SK-N-SH (cell line): ENCODE measurements at regions not wholly inside any gene's neighbourhood (a gene's known extent, or its start where the extent isn't known, plus 50 kb on each side); places are given as distances from the start of the nearest gene placed in this dataset.
A peak's percentile ranks its signal among the peaks of the same experiment; 100 is the strongest.

Experiments used
- CTCF ChIA-PET: fragments of 300-600, 350-600 bp; formaldehyde crosslinking; extraction: SDS; loops from one replicate; lab custom pipeline; 2021; lab: Yijun Ruan, JAX
- POLR2A ChIA-PET: fragments of 350-600 bp; sonication (Branson Sonifier 250); formaldehyde crosslinking; extraction: SDS; loops from one replicate; lab custom pipeline; 2020; ENCODE audit warnings: antibody characterized with exemption, inconsistent platforms; lab: Yijun Ruan, JAX
- DNase-seq: peaks from one replicate; pipeline ENCODE4 v3.0.0; 2012
- H2AFZ ChIP-seq: fragments of 200-600 bp; sonication (generic); 2 replicates; pipeline ENCODE4 v1.8.1; 2016; ENCODE audit warnings: antibody characterized with exemption, mild to moderate bottlenecking, low read depth
- H3F3A ChIP-seq: fragments of 200-600 bp; sonication (generic); replicated peaks from 2 replicates; pipeline ENCODE3; 2016; ENCODE audit warnings: antibody characterized with exemption, mild to moderate bottlenecking; ENCODE audit not compliant: insufficient read depth
- H3K27ac ChIP-seq, 2 experiments: fragments of 200-500 bp in 1 of 2; fragments of 200-600 bp in 1 of 2; sonication (Bioruptor generic) in 1 of 2; sonication (generic), shearing (Covaris generic) in 1 of 2; 2 replicates each; pipeline versions ENCODE4 v1.5.1 to v1.6.1; 2014 to 2016; ENCODE audit warnings: low read depth in 2 of 2, inconsistent platforms in 1 of 2, low read length in 1 of 2, mild to moderate bottlenecking in 1 of 2, mixed read lengths in 1 of 2
- H3K27me3 ChIP-seq: fragments of 200-600 bp; sonication (generic), shearing (Covaris generic); 2 replicates; pipeline ENCODE4 v1.6.1; 2016; ENCODE audit warnings: mixed run types; ENCODE audit not compliant: insufficient read depth
- H3K36me3 ChIP-seq, 2 experiments: fragments of 200-500 bp in 1 of 2; fragments of 200-600 bp in 1 of 2; sonication (Bioruptor generic) in 1 of 2; sonication (generic) in 1 of 2; replicated peaks in 1 of 2; 2 replicates each; pipeline versions ENCODE3 to v1.5.1; 2014 to 2016; ENCODE audit warnings: low read length in 1 of 2, mild to moderate bottlenecking in 1 of 2; ENCODE audit not compliant: insufficient read depth in 2 of 2, control insufficient read depth in 1 of 2
- H3K4me1 ChIP-seq, 2 experiments: fragments of 200-500 bp in 1 of 2; fragments of 200-600 bp in 1 of 2; sonication (Bioruptor generic) in 1 of 2; sonication (generic), shearing (Covaris generic) in 1 of 2; 2 replicates each; pipeline versions ENCODE4 v1.5.1 to v1.6.1; 2014 to 2016; ENCODE audit warnings: low read depth in 1 of 2, low read length in 1 of 2, mixed run types in 1 of 2; ENCODE audit not compliant: insufficient read depth in 2 of 2, control insufficient read depth in 1 of 2
- H3K4me2 ChIP-seq: fragments of 200-600 bp; sonication (generic), shearing (Covaris generic); 2 replicates; pipeline ENCODE4 v1.6.1; 2017; ENCODE audit warnings: mixed run types
- H3K4me3 ChIP-seq, 2 experiments: fragments of 200-500 bp in 1 of 2; fragments of 200-600 bp in 1 of 2; sonication (Bioruptor generic) in 1 of 2; sonication (generic), shearing (Covaris generic) in 1 of 2; 2 replicates each; pipeline versions ENCODE4 v1.5.1 to v1.8.1; 2014 to 2016; ENCODE audit warnings: low read depth in 2 of 2, inconsistent platforms in 1 of 2, low read length in 1 of 2, mild to moderate bottlenecking in 1 of 2, mixed read lengths in 1 of 2, moderate library complexity in 1 of 2
- H3K79me2 ChIP-seq: fragments of 200-600 bp; sonication (generic); 2 replicates; pipeline ENCODE4 v1.8.1; 2017; ENCODE audit warnings: mild to moderate bottlenecking; ENCODE audit not compliant: insufficient read depth
- H3K9ac ChIP-seq: fragments of 200-600 bp; sonication (generic); 2 replicates; pipeline ENCODE4 v1.6.1; 2017; ENCODE audit warnings: mixed run types
- H3K9me2 ChIP-seq: fragments of 200-600 bp; sonication (generic); 2 replicates; pipeline ENCODE4 v1.6.1; 2017; ENCODE audit warnings: mixed run types
- H3K9me3 ChIP-seq: fragments of 200-600 bp; sonication (generic); 2 replicates; pipeline ENCODE4 v1.6.1; 2017; ENCODE audit warnings: mixed run types, mild to moderate bottlenecking, moderate library complexity
- H4K20me1 ChIP-seq: fragments of 200-600 bp; sonication (generic); 2 replicates; pipeline ENCODE4 v1.6.1; 2017; ENCODE audit warnings: mild to moderate bottlenecking, mixed run types; ENCODE audit not compliant: insufficient read depth
- CTCF ChIP-seq: fragments of 200-600 bp; sonication (generic); IDR thresholded peaks from 2 replicates; pipeline ENCODE4 v1.6.1; 2017; ENCODE audit warnings: antibody characterized with exemption, mild to moderate bottlenecking, moderate library complexity
- EP300 ChIP-seq, 2 experiments: IDR thresholded peaks; 2 replicates each; pipeline versions ENCODE4 v1.4.0 to v1.6.1; 2012; ENCODE audit warnings: borderline replicate concordance in 1 of 2, low read depth in 1 of 2, low read length in 1 of 2
- FOXM1 ChIP-seq: IDR thresholded peaks from 2 replicates; pipeline ENCODE4 v1.4.0; 2012; ENCODE audit warnings: low read depth, mild to moderate bottlenecking
- GABPA ChIP-seq: IDR thresholded peaks from 2 replicates; pipeline ENCODE4 v1.4.0; 2012; ENCODE audit warnings: low read depth, mild to moderate bottlenecking
- NFIC ChIP-seq: IDR thresholded peaks from 2 replicates; pipeline ENCODE4 v1.4.0; 2012; ENCODE audit warnings: borderline replicate concordance
- RAD21 ChIP-seq: IDR thresholded peaks from 2 replicates; pipeline ENCODE4 v1.6.1; 2012; ENCODE audit warnings: mild to moderate bottlenecking, low read length
- SMC3 ChIP-seq: IDR thresholded peaks from 2 replicates; pipeline ENCODE4 v1.6.1; 2012; ENCODE audit warnings: low read depth, low read length, improper control_type of control experiment
- TCF12 ChIP-seq: IDR thresholded peaks from 2 replicates; pipeline ENCODE4 v1.4.0; 2012
- USF1 ChIP-seq: IDR thresholded peaks from 2 replicates; pipeline ENCODE4 v1.4.0; 2012; ENCODE audit warnings: low read depth, borderline replicate concordance
- WGBS: methylation state at CpG from one replicate; pipeline ENCODE4 v1.1.6; 2017; ENCODE audit warnings: low lambda C conversion rate; 5-methylcytosine and 5-hydroxymethylcytosine counted together

- ChIA-PET CTCF (interaction anchor here (2.0 to 3.6 kb wide), 3 partner anchors 126 to 473 kb away, joined by 5 to 44 read pairs (median 29); no protein-coding TSS in a partner anchor), POLR2A (no interaction called here)
- DNase-seq, result no peak
- Histone ChIP-seq H3F3A (no peaks in the 10 kb centered on the region), H3K36me3 (no peaks in the 10 kb centered on the region), H3K4me3 (no peak overlapping the region), H2AFZ (no peak overlapping the region), H3K9me2 (no peaks in the 10 kb centered on the region), H3K4me1 (no peaks in the 10 kb centered on the region), H3K79me2 (no peaks in the 10 kb centered on the region), H3K4me2 (no peak overlapping the region), H4K20me1 (no peaks in the 10 kb centered on the region), H3K27ac (no peak overlapping the region), H3K27me3 (no peaks in the 10 kb centered on the region), H3K9ac (no peak overlapping the region), H3K9me3 (no peaks in the 10 kb centered on the region)
- 28% methylated on average over 4 of the region's 5 CpGs for WGBS
- TF ChIP-seq USF1 (no peak), EP300 (IDR thresholded peaks at IDR 0.05; ENCODE audit: borderline replicate concordance in 1 of 2, low read depth in 1 of 2, low read length in 1 of 2) (no peak), FOXM1 (no peak)
Observed at GRCh38 chr9:87810679-87811178, 71.9 kb upstream of the SPATA31E1 start.

- CTCF ChIA-PET, result interaction anchor here (0.6 to 3.6 kb wide), 27 partner anchors 10 to 1379 kb away, joined by 3 to 44 read pairs (median 3); partner anchors contain the start of gene DAPK1
Observed at GRCh38 chr9:87812375-87813118, 70.1 kb upstream of the SPATA31E1 start.

More at GRCh38 chr9:87812375-87813118, 70.1 kb upstream of the SPATA31E1 start:
- H3K4me3 ChIP-seq, result peak overlapping the region in 1 of 2 experiments; percentile 5; a peak in 1 of 4 replicates
- 41% methylated on average over 13 of the region's 13 CpGs for WGBS
- no peak for TF ChIP-seq TCF12
- TF ChIP-seq USF1, result no peak
- TF ChIP-seq CTCF, result peak; percentile 78
- TF ChIP-seq SMC3, result peak; percentile 52
- TF ChIP-seq GABPA, result no peak
- TF ChIP-seq NFIC, result no peak
- TF ChIP-seq RAD21, result peak; percentile 81
- no peak overlapping the region for H2AFZ ChIP-seq
- no peaks in the 10 kb centered on the region for H3K27me3 ChIP-seq
- no peaks in the 10 kb centered on the region for H4K20me1 ChIP-seq
- H3K4me1 ChIP-seq, result no peaks in the 10 kb centered on the region
- no peak overlapping the region for H3K9ac ChIP-seq
- no peaks in the 10 kb centered on the region for H3K9me2 ChIP-seq
- H3F3A ChIP-seq, result no peaks in the 10 kb centered on the region
- DNase-seq, result peak; percentile 60
- H3K9me3 ChIP-seq, result no peaks in the 10 kb centered on the region
- no peak overlapping the region for H3K27ac ChIP-seq
- no peak overlapping the region for H3K4me2 ChIP-seq
- H3K79me2 ChIP-seq, result no peaks in the 10 kb centered on the region
- H3K36me3 ChIP-seq, result no peaks in the 10 kb centered on the region
- POLR2A ChIA-PET, result no interaction called here
